Esophagus muscularis mucosa (tissue), 3 donors: ENCODE measurements at regions not wholly inside any gene's neighbourhood (a gene's known extent, or its start where the extent isn't known, plus 50 kb on each side); places are given as distances from the start of the nearest gene placed in this dataset.

ENCODE experiments used
- POLR2A ChIP-seq: fragments of 450-650 bp; IDR thresholded peaks from one replicate; pipeline ENCODE4 v1.6.1; 2017; ENCODE audit warnings: antibody characterized with exemption, moderate library complexity, mild to moderate bottlenecking, low read depth
- TF ChIP-seq, protein P1 (sequence below), 3 experiments: fragments of 200-600 bp in 2 of 3; fragments of 450-650 bp in 1 of 3; sonication (generic) in 2 of 3; IDR thresholded peaks; one replicate each; pipeline ENCODE4 v1.5.1; 2017 to 2019; ENCODE audit warnings: antibody characterized with exemption in 3 of 3, mild to moderate bottlenecking in 2 of 3, moderate library complexity in 1 of 3

DNA sequence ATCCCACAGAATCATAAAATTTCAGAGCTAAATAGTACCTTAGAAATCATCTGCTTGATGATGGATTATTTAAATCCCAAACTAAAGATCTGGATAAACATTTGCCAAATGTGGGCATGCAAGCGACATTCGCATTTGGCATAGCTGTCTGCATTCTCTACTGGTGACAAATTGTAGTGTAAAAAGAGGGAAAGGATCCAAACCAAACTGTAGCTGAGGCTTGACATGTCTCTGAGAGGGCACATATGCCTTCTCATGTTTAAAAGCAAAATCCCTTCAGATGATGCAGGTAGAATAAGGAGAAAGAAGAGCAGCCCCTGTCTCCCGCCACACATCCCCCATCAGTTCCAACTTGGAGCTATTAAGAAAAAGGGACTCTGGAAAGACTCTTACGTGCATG, 257.5 kb upstream of the MTNR1B start:
- TF ChIP-seq, protein P1, sequence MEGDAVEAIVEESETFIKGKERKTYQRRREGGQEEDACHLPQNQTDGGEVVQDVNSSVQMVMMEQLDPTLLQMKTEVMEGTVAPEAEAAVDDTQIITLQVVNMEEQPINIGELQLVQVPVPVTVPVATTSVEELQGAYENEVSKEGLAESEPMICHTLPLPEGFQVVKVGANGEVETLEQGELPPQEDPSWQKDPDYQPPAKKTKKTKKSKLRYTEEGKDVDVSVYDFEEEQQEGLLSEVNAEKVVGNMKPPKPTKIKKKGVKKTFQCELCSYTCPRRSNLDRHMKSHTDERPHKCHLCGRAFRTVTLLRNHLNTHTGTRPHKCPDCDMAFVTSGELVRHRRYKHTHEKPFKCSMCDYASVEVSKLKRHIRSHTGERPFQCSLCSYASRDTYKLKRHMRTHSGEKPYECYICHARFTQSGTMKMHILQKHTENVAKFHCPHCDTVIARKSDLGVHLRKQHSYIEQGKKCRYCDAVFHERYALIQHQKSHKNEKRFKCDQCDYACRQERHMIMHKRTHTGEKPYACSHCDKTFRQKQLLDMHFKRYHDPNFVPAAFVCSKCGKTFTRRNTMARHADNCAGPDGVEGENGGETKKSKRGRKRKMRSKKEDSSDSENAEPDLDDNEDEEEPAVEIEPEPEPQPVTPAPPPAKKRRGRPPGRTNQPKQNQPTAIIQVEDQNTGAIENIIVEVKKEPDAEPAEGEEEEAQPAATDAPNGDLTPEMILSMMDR (IDR thresholded peaks at IDR 0.05) = no peak
- no peak for TF ChIP-seq POLR2A
